Fibroblast of gingiva (primary cell): ENCODE measurements at regions not wholly inside any gene's neighbourhood (a gene's known extent, or its start where the extent isn't known, plus 50 kb on each side); places are given as distances from the start of the nearest gene placed in this dataset.
"Not testable (repeated sequence)": the region's sequence is repeated elsewhere in the genome, so short reads cannot be mapped to it uniquely, and the experiment has no call there.

Source experiments
- DNase-seq: peaks from one replicate; pipeline ENCODE4 v3.0.0-alpha.2; 2011; ENCODE audit warnings: low read depth

DNA sequence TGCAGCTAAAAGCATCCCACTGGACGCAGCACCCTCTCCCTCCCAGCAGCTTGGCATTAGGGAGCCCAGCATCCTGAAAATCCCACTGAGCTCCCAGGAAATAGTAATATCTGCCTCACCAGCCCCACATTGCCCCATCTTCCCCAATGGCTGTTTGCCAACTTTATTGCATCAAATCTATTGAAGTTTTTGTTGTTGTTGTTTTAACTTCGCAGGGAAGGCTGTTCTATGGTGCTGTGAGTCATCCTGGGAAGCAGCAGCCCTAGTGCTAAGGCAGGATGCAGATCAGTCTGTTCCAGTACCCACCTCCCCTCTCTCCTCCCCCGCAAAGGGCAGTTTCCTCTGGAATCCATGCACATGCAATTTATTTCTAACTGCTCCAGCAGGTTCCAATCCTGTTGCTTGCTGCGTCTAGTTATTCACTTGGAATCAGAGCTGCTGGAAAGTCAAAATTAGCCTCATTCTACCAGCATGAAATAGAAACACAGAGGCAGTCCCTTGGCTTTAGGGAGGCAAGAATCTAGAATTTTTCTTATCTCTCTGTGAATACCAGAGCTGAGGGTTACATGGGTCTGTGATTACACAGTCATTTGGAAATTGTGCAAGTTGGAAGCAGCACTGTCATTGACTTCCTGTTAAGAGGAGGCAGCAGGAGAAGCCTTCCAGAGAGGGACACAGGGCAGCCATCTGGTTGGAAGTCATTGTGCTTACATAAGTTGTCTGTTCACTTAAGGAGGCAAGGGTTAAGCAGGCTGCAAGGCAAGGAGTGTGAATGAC is 115.9 kb upstream of the CACUL1 start:
- DNase-seq = peak; percentile 88

DNA sequence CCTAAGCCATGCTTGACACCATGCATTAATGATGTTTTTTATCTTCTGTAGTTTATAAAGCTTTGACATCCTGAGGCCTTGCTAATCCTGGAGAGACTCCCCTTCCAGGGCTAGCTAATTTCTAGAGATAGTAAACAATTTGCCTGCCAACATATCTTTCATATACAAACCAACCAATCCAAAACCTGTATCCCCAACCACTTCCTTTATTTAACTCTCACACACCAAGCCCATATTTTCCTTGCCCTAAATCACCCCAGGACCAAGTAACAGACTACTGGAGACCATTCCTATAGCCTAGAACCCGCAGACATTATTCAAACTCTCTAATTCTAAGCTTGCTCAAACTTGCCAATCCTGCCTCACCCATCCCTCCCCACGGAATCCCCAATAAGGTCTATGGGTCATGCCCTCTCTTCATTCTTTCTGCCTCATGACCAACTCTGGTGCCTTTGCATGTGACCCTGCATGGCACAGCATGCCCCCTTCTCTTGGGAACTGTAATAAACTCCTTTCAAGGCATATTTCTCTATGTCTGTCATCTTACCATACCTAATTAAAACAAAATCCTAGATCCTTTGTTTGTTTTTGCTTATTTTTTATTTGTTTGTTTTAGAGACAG is 116.6 kb upstream of the CACUL1 start:
- no peak for DNase-seq

- peak; percentile 64 for DNase-seq
Observed at GRCh38 chr10:118873091-118873737, 118.4 kb upstream of the CACUL1 start.

GRCh38 chr10:118873738-118874105 is 119.0 kb upstream of the CACUL1 start:
- no peak for DNase-seq

GRCh38 chr10:118874171-118874570 is 119.4 kb upstream of the CACUL1 start:
- DNase-seq = no peak

DNA sequence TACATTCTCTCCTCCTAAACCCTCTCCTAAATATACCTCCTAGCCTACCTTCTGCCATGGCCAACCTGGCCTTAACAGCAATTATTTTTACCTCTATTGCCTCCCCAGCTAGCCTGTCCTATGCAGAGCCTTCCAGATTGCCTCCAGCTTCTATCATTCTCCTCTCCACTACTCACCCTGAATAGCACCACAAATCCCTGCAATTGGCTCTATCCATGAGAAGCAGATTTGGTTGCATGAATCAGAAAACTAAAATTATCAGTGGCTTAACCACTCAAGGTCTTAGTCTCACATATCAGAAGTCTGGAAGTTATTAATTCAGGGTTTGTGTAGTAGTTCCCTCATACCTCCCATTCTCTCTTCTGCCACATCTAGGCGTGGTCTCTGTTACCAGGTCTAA is 120.3 kb upstream of the CACUL1 start:
- DNase-seq = no peak

DNA sequence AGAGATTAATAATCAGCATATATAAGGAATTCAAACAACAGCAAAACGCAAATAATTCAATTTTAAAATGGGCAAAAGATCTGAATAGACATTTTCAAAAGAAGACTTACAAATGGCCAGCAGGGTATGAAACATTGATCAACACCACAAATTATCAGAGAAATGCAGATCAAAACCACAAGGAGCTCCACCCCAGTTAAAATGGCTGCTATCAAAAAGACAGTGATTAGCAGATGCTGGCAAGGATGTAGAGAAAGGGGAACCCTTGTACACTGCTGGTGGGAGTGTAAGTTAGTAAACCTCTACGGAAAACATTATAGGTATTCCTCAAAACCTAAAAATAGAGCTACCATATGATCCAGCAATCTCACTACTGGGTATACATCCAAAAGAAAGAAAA is 128.0 kb upstream of the CACUL1 start:
- DNase-seq = no peak

- DNase-seq = no peak
Observed at GRCh38 chr10:118892255-118892654, 137.3 kb upstream of the NANOS1 start.

- not testable (repeated sequence) for DNase-seq
Observed at GRCh38 chr10:118894891-118895290, 134.6 kb upstream of the NANOS1 start.

GRCh38 chr10:118900617-118901016 is 128.9 kb upstream of the NANOS1 start:
- DNase-seq = no peak

DNA sequence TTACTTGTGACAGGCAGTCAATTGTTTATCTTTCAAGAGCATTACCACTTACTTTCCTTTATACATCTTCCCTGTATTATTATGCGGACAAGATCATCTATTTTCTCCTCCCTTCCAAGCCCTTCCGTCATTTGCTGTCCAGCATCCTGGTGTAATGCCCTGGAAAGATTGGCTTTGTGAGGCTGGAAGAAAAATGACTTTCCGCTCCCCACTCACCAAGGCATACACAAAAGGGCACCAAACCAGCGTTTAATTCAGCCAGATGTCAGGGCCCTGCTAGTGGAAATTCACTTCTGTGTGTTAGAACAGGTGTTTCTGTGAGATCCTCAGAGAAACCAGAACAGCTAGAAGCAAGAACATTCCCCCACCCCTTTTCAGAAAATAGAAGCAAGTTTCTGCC is 128.1 kb upstream of the NANOS1 start:
- DNase-seq = no peak

GRCh38 chr10:118901906-118902305 is 127.6 kb upstream of the NANOS1 start:
- no peak for DNase-seq

DNA sequence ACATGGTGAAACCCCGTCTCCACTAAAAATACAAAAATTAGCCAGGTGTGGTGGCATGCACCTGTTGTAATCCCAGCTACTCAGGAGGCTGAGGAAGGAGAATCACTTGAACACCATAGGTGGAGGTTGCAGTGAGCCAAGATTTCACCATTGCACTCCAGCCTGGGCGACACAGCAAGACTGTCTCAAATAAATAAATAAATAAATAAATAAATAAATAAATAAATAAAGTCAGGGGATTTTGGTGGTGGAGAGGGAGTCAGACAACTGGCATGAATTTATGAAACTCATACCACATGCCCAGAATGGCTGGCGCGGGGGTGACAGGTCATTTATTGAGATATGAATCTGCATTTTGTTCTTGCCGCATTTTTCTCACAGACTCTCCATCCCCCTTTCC is 126.9 kb upstream of the NANOS1 start:
- not testable (repeated sequence) for DNase-seq

GRCh38 chr10:118903251-118903650 is 126.3 kb upstream of the NANOS1 start:
- DNase-seq = no peak

GRCh38 chr10:118903691-118904090 is 125.8 kb upstream of the NANOS1 start:
- DNase-seq = no peak

DNA sequence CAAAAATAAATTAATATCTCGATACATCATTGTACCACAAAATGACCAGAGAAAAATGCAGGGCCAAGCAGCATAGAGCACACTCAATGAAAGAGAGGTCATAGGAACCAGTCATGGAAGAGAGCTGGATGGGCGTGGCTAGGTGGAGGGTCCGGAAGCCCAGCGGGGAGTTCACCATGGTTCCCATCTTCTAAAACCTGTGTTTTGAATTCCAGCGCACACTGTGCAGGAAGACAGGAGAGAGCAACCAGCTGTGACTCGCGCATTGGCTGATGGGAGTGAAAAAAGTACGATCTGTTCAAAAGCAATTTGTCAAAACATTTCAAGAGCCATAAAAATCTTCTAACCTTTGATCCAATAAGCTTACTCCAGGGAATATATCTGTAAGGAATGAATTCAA is 125.2 kb upstream of the NANOS1 start:
- DNase-seq = no peak

GRCh38 chr10:118907051-118907450 is 122.5 kb upstream of the NANOS1 start:
- DNase-seq = no peak

GRCh38 chr10:118908557-118909256 is 120.8 kb upstream of the NANOS1 start:
- DNase-seq = no peak

GRCh38 chr10:118910702-118911101 is 118.8 kb upstream of the NANOS1 start:
- DNase-seq = no peak

DNA sequence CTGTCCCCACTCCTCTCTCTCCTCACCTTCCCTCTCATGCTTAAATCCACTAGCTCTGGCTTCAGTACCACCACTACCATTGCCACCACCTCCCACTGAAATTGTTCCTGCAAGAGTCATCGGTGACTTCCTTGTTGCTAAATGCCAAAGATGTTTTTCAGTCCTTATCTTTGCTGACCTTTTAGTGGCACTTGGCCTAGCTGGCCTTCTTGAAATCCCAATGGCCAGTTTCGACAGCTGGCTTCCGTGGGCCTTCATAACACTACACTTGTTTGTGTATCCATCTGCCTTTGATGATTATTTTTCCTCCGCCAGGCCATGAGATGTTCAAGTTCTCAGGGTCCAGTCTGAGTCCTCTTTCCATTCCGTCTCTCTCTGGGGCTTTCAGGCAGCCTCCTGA is 118.2 kb upstream of the NANOS1 start:
- DNase-seq = no peak

GRCh38 chr10:118912961-118913600 is 116.4 kb upstream of the NANOS1 start:
- DNase-seq = no peak

- DNase-seq = no peak
Observed at GRCh38 chr10:118913825-118914224, 115.7 kb upstream of the NANOS1 start.
